ENCODE measurements at regions not wholly inside any gene's neighbourhood (a gene's known extent, or its start where the extent isn't known, plus 50 kb on each side); places are given as distances from the start of the nearest gene placed in this dataset.
"Not testable (repeated sequence)": the region's sequence is repeated elsewhere in the genome, so short reads cannot be mapped to it uniquely, and the experiment has no call there.

DNA sequence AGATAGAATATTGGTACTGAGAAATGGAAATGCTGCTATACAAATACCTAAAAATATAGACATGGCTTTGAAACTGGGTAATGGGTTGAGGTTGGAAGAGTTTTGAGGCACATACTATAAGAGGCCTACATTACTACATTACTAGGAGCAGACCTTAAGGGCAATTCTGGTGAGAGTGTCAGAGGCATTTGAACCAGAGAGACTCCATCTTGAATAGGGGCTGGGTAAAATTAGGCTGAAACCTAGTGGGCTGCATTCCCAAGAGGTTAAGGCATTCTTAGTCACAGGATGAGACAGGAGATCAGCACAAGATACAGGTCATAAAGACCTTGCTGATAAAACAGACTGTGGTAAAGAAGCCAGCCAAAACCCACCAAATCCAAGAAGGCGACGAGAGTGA is 104.6 kb upstream of the ADRA1B start:
- Histone ChIP-seq H3K36me3 (no peaks in the 10 kb centered on the region), H3K9me3 (no peaks in the 10 kb centered on the region), H3K27ac (no peak overlapping the region), H3K27me3 (no peaks in the 10 kb centered on the region), H3K4me3 (no peak overlapping the region), H3K4me1 (no peaks in the 10 kb centered on the region)
- DNase-seq: no peak
- no peak for TF ChIP-seq POLR2A (IDR thresholded peaks at IDR 0.05)
- TF ChIP-seq, protein P1, sequence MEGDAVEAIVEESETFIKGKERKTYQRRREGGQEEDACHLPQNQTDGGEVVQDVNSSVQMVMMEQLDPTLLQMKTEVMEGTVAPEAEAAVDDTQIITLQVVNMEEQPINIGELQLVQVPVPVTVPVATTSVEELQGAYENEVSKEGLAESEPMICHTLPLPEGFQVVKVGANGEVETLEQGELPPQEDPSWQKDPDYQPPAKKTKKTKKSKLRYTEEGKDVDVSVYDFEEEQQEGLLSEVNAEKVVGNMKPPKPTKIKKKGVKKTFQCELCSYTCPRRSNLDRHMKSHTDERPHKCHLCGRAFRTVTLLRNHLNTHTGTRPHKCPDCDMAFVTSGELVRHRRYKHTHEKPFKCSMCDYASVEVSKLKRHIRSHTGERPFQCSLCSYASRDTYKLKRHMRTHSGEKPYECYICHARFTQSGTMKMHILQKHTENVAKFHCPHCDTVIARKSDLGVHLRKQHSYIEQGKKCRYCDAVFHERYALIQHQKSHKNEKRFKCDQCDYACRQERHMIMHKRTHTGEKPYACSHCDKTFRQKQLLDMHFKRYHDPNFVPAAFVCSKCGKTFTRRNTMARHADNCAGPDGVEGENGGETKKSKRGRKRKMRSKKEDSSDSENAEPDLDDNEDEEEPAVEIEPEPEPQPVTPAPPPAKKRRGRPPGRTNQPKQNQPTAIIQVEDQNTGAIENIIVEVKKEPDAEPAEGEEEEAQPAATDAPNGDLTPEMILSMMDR (IDR thresholded peaks at IDR 0.05): no peak

DNA sequence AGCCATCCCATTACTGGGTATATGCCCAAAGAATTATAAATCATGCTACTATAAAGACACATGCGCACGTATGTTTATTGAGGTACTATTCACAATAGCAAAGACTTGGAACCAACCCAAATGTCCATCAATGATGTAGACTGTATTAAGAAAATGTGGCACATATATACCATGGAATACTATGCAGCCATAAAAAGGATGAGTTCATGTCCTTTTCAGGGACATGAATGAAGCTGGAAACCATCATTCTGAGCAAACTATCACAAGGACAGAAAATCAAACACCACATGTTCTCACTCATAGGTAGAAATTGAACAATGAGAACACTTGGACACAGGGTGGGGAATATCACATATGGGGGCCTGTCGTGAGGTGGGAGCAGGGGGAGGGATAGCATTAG is 103.5 kb upstream of the ADRA1B start:
- not testable (repeated sequence) for H3K36me3 ChIP-seq, H3K27me3 ChIP-seq, H3K4me3 ChIP-seq, H3K27ac ChIP-seq, H3K9me3 ChIP-seq, H3K4me1 ChIP-seq, DNase-seq

DNA sequence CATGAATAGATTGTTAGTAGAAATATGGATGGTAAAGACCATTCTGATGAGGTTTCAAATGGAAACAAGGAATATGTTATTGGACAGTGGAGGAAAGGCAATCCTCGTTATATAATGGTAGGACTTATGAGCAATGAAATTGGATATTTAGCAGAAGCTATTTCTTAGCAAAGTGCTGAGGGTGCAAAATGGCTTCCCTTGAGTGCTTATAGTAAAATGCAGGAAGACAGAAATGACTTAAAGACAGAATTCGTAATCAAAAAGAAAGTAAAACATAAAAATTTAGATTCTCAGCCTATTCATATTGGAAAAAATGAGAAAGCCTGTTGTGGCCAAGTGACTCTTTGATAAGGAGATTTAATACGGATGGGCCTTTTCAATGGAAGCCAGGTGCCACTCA is 102.1 kb upstream of the ADRA1B start:
- DNase-seq: no peak
- H3K4me1 ChIP-seq: no peaks in the 10 kb centered on the region
- H3K27me3 ChIP-seq: no peaks in the 10 kb centered on the region
- H3K4me3 ChIP-seq: no peak overlapping the region
- no peak for TF ChIP-seq POLR2A (IDR thresholded peaks at IDR 0.05)
- TF ChIP-seq, protein P1 (IDR thresholded peaks at IDR 0.05): no peak
- no peaks in the 10 kb centered on the region for H3K36me3 ChIP-seq
- no peak overlapping the region for H3K27ac ChIP-seq
- H3K9me3 ChIP-seq: no peaks in the 10 kb centered on the region

DNA sequence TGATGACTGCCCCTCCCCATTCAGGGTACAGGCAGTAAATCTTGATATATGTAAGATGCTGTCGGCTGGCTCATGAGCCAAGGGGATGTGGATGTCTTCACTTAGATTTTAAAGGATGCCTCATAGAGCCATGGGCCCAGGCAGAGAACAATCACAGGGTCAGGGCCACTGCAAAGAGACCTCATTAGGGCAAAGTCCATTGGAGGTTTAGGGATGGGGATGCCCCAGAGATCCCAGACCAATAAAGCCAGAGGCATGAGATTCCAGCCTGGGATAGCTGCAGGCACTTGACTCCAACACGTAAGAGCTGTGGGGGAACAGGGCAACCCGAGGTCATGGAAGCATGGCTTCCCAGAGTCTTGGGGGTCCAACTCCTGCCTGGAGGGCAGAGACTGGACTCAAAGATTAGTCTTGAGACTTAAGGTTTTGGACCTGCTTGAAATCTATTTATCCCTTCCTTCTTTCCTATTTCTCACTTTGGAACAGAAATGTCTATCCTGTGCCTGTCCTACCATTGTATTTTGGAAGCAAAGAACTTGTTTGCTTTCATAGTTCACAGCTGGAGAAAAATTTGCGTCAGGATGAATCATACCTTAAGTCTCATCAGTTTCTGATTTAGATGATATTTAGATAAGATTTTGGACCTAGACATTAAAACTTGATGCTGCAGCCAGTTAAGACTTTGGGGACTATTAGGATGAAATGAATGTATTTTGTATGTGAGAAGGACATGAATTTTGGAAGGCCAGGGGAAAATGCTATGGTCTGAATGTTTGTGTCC is 101.3 kb upstream of the ADRA1B start:
- no peak for TF ChIP-seq POLR2A (IDR thresholded peaks at IDR 0.05)
- TF ChIP-seq, protein P1 (IDR thresholded peaks at IDR 0.05): no peak
- Histone ChIP-seq H3K36me3 (no peaks in the 10 kb centered on the region), H3K4me1 (no peaks in the 10 kb centered on the region), H3K27ac (no peak overlapping the region), H3K4me3 (no peak overlapping the region), H3K27me3 (no peaks in the 10 kb centered on the region), H3K9me3 (no peaks in the 10 kb centered on the region)
- no peak for DNase-seq

DNA sequence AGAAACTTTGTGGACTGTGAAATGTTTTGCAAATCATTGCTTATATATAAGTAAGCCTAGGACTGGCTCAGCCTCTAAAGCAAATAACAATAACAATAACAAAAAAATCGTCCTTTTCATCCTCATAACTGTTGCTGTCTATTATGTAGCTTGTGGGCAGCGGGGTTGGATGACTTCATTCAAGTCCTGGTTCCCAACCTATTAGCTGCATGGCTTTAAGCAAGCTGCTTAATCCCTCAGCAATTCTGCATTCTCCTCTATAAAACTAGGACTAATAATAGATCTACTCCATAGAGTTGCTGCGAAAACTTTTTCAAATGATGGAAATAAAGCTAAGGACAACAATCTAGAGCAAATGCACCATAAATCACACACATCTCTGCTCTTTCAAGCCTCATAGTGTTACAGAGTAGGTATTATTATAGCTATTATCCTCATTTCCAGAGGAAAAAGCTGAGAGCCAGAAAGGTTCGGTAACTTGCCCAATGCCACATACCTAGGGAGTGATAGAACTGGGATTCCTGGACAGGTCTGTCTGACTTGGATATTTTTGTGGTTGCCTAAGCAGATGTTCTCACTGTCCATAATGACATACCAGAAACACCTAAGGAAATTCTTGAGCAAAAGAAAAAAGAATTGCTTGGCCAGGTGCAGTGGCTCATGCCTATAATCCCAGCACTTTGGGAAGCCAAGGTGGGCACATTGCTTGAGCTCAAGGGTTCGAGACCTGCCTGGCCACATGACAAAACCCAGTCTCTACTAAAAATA is 98.8 kb upstream of the ADRA1B start:
- no peaks in the 10 kb centered on the region for H3K27me3 ChIP-seq
- H3K27ac ChIP-seq: no peak overlapping the region
- TF ChIP-seq, protein P1 (IDR thresholded peaks at IDR 0.05): no peak
- TF ChIP-seq POLR2A (IDR thresholded peaks at IDR 0.05): no peak

More for the DNA sequence above, 98.8 kb upstream of the ADRA1B start:
- H3K4me1 ChIP-seq: no peaks in the 10 kb centered on the region
- no peak overlapping the region for H3K4me3 ChIP-seq
- H3K36me3 ChIP-seq: no peaks in the 10 kb centered on the region
- H3K9me3 ChIP-seq: no peaks in the 10 kb centered on the region
- no peak for DNase-seq
